Keratinocyte (primary cell): ENCODE measurements at regions not wholly inside any gene's neighbourhood (a gene's known extent, or its start where the extent isn't known, plus 50 kb on each side); places are given as distances from the start of the nearest gene placed in this dataset.

Experiments
- DNase-seq: peaks from one replicate; pipeline ENCODE4 v3.0.0-alpha.2; 2011; ENCODE audit warnings: low read depth, missing footprints, low spot score
- FAIRE-seq: peaks from 2 replicates; lab custom pipeline; 2011; peaks lifted over from hg19 to GRCh38; lab: Jason Lieb, UNC
- H2AFZ ChIP-seq: 2 replicates; pipeline ENCODE4 v1.6.0; 2012; ENCODE audit warnings: low read length, control low read depth, inconsistent platforms; ENCODE audit not compliant: control insufficient read depth
- H3K27ac ChIP-seq: 2 replicates; pipeline ENCODE4 v1.5.1; 2011; ENCODE audit warnings: low read length; ENCODE audit not compliant: control insufficient read depth, insufficient read depth
- H3K27me3 ChIP-seq: 3 replicates; pipeline ENCODE4 v1.6.0; 2011; ENCODE audit warnings: low read length; ENCODE audit not compliant: control insufficient read depth, insufficient read depth; ENCODE audit errors: extremely low read depth
- H3K36me3 ChIP-seq, 2 experiments: 2 replicates in 1 of 2; 3 replicates in 1 of 2; pipeline ENCODE4 v1.5.1; 2011; ENCODE audit warnings: low read length in 2 of 2, mild to moderate bottlenecking in 1 of 2; ENCODE audit not compliant: control insufficient read depth in 2 of 2, insufficient read depth in 2 of 2; ENCODE audit errors: extremely low read depth in 1 of 2
- H3K4me1 ChIP-seq: 3 replicates; pipeline ENCODE4 v1.5.1; 2011; ENCODE audit warnings: low read length; ENCODE audit not compliant: control insufficient read depth, insufficient read depth; ENCODE audit errors: extremely low read depth
- H3K4me2 ChIP-seq: 3 replicates; pipeline ENCODE4 v1.6.0; 2011; ENCODE audit warnings: low read depth, low read length; ENCODE audit not compliant: control insufficient read depth, insufficient read depth; ENCODE audit errors: extremely low read depth
- H3K4me3 ChIP-seq, 3 experiments: fragments of 200-600 bp in 1 of 3; sonication (generic) in 1 of 3; 2 replicates in 2 of 3; 3 replicates in 1 of 3; pipeline ENCODE4 v1.5.1; 2011 to 2016; ENCODE audit warnings: low read length in 3 of 3, mild to moderate bottlenecking in 3 of 3, control low read depth in 2 of 3, inconsistent platforms in 1 of 3, low read depth in 1 of 3, mixed read lengths in 1 of 3, mixed run types in 1 of 3, moderate library complexity in 1 of 3; ENCODE audit not compliant: control insufficient read depth in 2 of 3, insufficient read depth in 2 of 3; ENCODE audit errors: extremely low read depth in 1 of 3
- H3K79me2 ChIP-seq: 2 replicates; pipeline ENCODE4 v1.6.0; 2012; ENCODE audit warnings: low read length; ENCODE audit not compliant: control insufficient read depth, insufficient read depth
- H3K9ac ChIP-seq: 3 replicates; pipeline ENCODE4 v1.6.0; 2011; ENCODE audit warnings: low read length; ENCODE audit not compliant: control insufficient read depth, insufficient read depth; ENCODE audit errors: extremely low read depth
- H3K9me1 ChIP-seq: 3 replicates; pipeline ENCODE4 v1.6.0; 2011; ENCODE audit warnings: low read length; ENCODE audit not compliant: control insufficient read depth, insufficient read depth; ENCODE audit errors: extremely low read depth
- H3K9me3 ChIP-seq: 2 replicates; pipeline ENCODE4 v1.5.1; 2012; ENCODE audit warnings: low read depth, low read length; ENCODE audit not compliant: control insufficient read depth
- H4K20me1 ChIP-seq: 3 replicates; pipeline ENCODE4 v1.6.0; 2011; ENCODE audit warnings: low read length; ENCODE audit not compliant: control insufficient read depth, insufficient read depth; ENCODE audit errors: extremely low read depth
- CTCF ChIP-seq, 3 experiments: IDR thresholded peaks in 1 of 3; conservative IDR thresholded peaks in 1 of 3; optimal IDR thresholded peaks in 1 of 3; 2 replicates in 2 of 3; 3 replicates in 1 of 3; pipeline versions ENCODE3 to v1.5.1; 2011; ENCODE audit warnings: low read length in 3 of 3, mild to moderate bottlenecking in 3 of 3, moderate library complexity in 2 of 3, control low read depth in 1 of 3, inconsistent platforms in 1 of 3; ENCODE audit not compliant: insufficient read depth in 2 of 3; ENCODE audit errors: extremely low read depth in 1 of 3
- EZH2 ChIP-seq: IDR thresholded peaks from one replicate; pipeline ENCODE4 v1.6.1; 2012; ENCODE audit warnings: inconsistent platforms, mild to moderate bottlenecking, low read length, moderate library complexity
- dilution Hi-C: fragments of 300-500 bp; cut with MboI; formaldehyde crosslinking; loops from one replicate; pipeline ENCODE4 v1.7.0; 2020; ENCODE audit warnings: low sequenced_read_pairs; ENCODE audit not compliant: extremely low pct_ligation_motif_present

GRCh38 chr9:92170848-92171247, 55.6 kb upstream of the SPTLC1 start:
- Histone ChIP-seq H3K27ac (no peak overlapping the region), H2AFZ (no peak overlapping the region), H3K4me3 (no peak overlapping the region), H3K36me3 (no peaks in the 10 kb centered on the region), H3K9me3 (peaks cover 2% of the 10 kb centered on the region), H4K20me1 (no peaks in the 10 kb centered on the region), H3K79me2 (no peaks in the 10 kb centered on the region), H3K9me1 (no peaks in the 10 kb centered on the region), H3K4me1 (no peaks in the 10 kb centered on the region), H3K4me2 (no peak overlapping the region), H3K27me3 (peaks cover 4% of the 10 kb centered on the region), H3K9ac (no peak overlapping the region)
- FAIRE-seq = no peak
- DNase-seq = no peak
- TF ChIP-seq EZH2 (no peak), CTCF (optimal IDR thresholded peaks at IDR 0.05 in 1 of 3, IDR thresholded peaks at IDR 0.05 in 1 of 3, conservative IDR thresholded peaks at IDR 0.05 in 1 of 3; ENCODE audit: extremely low read depth in 1 of 3, insufficient read depth in 2 of 3, low read length in 3 of 3) (no peak)
- dilution Hi-C loops = no loop called here

GRCh38 chr9:92165484-92165883, 50.3 kb upstream of the SPTLC1 start:
- H2AFZ ChIP-seq = no peak overlapping the region
- H3K36me3 ChIP-seq = no peaks in the 10 kb centered on the region
- H3K9me3 ChIP-seq = no peaks in the 10 kb centered on the region
- H3K79me2 ChIP-seq = no peaks in the 10 kb centered on the region
- no peak for DNase-seq
- no peak overlapping the region for H3K27ac ChIP-seq
- TF ChIP-seq EZH2 (no peak), CTCF (optimal IDR thresholded peaks at IDR 0.05 in 1 of 3, IDR thresholded peaks at IDR 0.05 in 1 of 3, conservative IDR thresholded peaks at IDR 0.05 in 1 of 3; ENCODE audit: extremely low read depth in 1 of 3, insufficient read depth in 2 of 3, low read length in 3 of 3) (no peak)
- H3K9me1 ChIP-seq = no peaks in the 10 kb centered on the region
- no peaks in the 10 kb centered on the region for H3K4me1 ChIP-seq
- FAIRE-seq = peak; percentile 29
- no peak overlapping the region for H3K4me3 ChIP-seq
- H3K9ac ChIP-seq = no peak overlapping the region
- dilution Hi-C loops = no loop called here
- no peaks in the 10 kb centered on the region for H3K27me3 ChIP-seq
- no peak overlapping the region for H3K4me2 ChIP-seq
- no peaks in the 10 kb centered on the region for H4K20me1 ChIP-seq
